ENCODE measurements at regions not wholly inside any gene's neighbourhood (a gene's known extent, or its start where the extent isn't known, plus 50 kb on each side); places are given as distances from the start of the nearest gene placed in this dataset.

- DNase-seq (ENCODE audit: low spot score) (no peak), ATAC-seq (ENCODE audit: insufficient number of reproducible peaks, low FRiP score, low read depth) (no peak)
- H3K27ac ChIP-seq: no peak overlapping the region
- no peak for TF ChIP-seq CTCF (IDR thresholded peaks at IDR 0.05)
- H3K36me3 ChIP-seq: no peaks in the 10 kb centered on the region
- no peak overlapping the region for H3K4me3 ChIP-seq
- H3K27me3 ChIP-seq (replicated peaks; ENCODE audit: insufficient read depth): no peaks in the 10 kb centered on the region
- H3K9me3 ChIP-seq: no peaks in the 10 kb centered on the region
- H3K4me1 ChIP-seq (ENCODE audit: control insufficient read depth in 1 of 2, low read depth in 2 of 2): peaks cover 0 to 5% of the 10 kb centered on the region in 2 donors
Measured at GRCh38 chr18:46215902-46216723, 111.9 kb downstream of the HAUS1 start.

DNA sequence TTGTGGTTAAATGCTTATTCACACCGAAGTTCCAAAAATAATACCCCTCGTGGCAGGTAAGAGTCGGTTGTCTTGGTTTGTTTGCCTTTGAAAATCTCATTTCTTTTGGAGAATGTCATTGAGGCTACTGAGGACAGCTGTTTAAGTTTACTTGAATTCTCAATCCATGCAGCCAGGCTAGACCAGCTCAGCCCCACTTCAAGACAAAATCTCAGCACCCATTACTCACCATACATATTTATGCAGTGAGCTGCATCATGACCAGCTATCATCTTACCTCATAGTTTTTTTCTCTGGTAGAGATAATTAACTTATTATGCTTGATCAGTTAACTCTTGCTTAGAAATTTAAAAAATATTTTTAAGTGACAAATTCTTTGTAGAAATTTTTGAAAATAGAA, 115.9 kb downstream of the HAUS1 start:
- Histone ChIP-seq H3K36me3 (no peaks in the 10 kb centered on the region), H3K27me3 (replicated peaks; ENCODE audit: insufficient read depth) (no peaks in the 10 kb centered on the region), H3K27ac (no peak overlapping the region), H3K4me1 (ENCODE audit: control insufficient read depth in 1 of 2, low read depth in 2 of 2) (peaks cover 0 to 9% of the 10 kb centered on the region in 2 donors), H3K4me3 (no peak overlapping the region), H3K9me3 (no peaks in the 10 kb centered on the region)
- TF ChIP-seq CTCF (IDR thresholded peaks at IDR 0.05): no peak
- DNase-seq (ENCODE audit: low spot score) (no peak), ATAC-seq (ENCODE audit: insufficient number of reproducible peaks, low FRiP score, low read depth) (no peak)

DNA sequence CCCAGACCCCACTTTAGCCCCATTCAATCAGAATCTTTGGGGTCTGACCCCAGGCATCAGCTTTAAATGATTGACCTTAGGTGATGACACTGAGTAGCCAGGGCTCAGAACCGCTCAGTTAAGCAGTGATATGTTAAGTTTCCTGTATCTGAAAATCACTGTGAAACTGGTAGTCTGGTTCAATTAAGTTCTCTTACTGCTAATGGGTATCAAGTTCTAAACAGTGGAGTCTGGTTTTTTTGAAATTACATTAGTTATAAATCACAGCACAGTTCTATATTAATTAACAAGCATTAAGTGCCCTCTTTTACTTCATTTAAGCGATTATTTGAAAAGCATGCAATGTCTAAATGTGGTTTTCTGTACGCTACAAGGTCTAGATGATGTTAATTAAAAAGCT, 117.9 kb downstream of the HAUS1 start:
- no peaks in the 10 kb centered on the region for H3K9me3 ChIP-seq
- peaks cover 0 to 9% of the 10 kb centered on the region in 2 donors for H3K4me1 ChIP-seq (ENCODE audit: control insufficient read depth in 1 of 2, low read depth in 2 of 2)
- no peaks in the 10 kb centered on the region for H3K36me3 ChIP-seq
- no peaks in the 10 kb centered on the region for H3K27me3 ChIP-seq (replicated peaks; ENCODE audit: insufficient read depth)
- no peak overlapping the region for H3K4me3 ChIP-seq
- H3K27ac ChIP-seq: no peak overlapping the region
- DNase-seq (ENCODE audit: low spot score): no peak
- no peak for ATAC-seq (ENCODE audit: insufficient number of reproducible peaks, low FRiP score, low read depth)
- no peak for TF ChIP-seq CTCF (IDR thresholded peaks at IDR 0.05)

- ATAC-seq (ENCODE audit: insufficient number of reproducible peaks, low FRiP score, low read depth) (no peak), DNase-seq (ENCODE audit: low spot score) (no peak)
- Histone ChIP-seq H3K4me3 (no peak overlapping the region), H3K9me3 (no peaks in the 10 kb centered on the region), H3K4me1 (ENCODE audit: control insufficient read depth in 1 of 2, low read depth in 2 of 2) (peaks cover 0 to 9% of the 10 kb centered on the region in 2 donors), H3K27ac (no peak overlapping the region), H3K36me3 (no peaks in the 10 kb centered on the region), H3K27me3 (replicated peaks; ENCODE audit: insufficient read depth) (no peaks in the 10 kb centered on the region)
- no peak for TF ChIP-seq CTCF (IDR thresholded peaks at IDR 0.05)
Measured at GRCh38 chr18:46222710-46223360, 118.7 kb downstream of the HAUS1 start.

GRCh38 chr18:46224181-46224775, 120.1 kb downstream of the HAUS1 start:
- Histone ChIP-seq H3K27ac (no peak overlapping the region), H3K36me3 (no peaks in the 10 kb centered on the region), H3K27me3 (replicated peaks; ENCODE audit: insufficient read depth) (no peaks in the 10 kb centered on the region), H3K4me1 (ENCODE audit: control insufficient read depth in 1 of 2, low read depth in 2 of 2) (peaks cover 0 to 9% of the 10 kb centered on the region in 2 donors), H3K4me3 (no peak overlapping the region), H3K9me3 (no peaks in the 10 kb centered on the region)
- no peak for TF ChIP-seq CTCF (IDR thresholded peaks at IDR 0.05)
- ATAC-seq (ENCODE audit: insufficient number of reproducible peaks, low FRiP score, low read depth) (no peak), DNase-seq (ENCODE audit: low spot score) (no peak)
